Lower leg skin (tissue), 3 donors: ENCODE measurements at regions not wholly inside any gene's neighbourhood (a gene's known extent, or its start where the extent isn't known, plus 50 kb on each side); places are given as distances from the start of the nearest gene placed in this dataset.
"Not testable (repeated sequence)": the region's sequence is repeated elsewhere in the genome, so short reads cannot be mapped to it uniquely, and the experiment has no call there.

Experiments
- POLR2A ChIP-seq, 2 donors: fragments of 450-650 bp; IDR thresholded peaks; one replicate each; pipeline ENCODE4 v1.6.1; 2016 to 2017; ENCODE audit warnings: antibody characterized with exemption in 2 of 2, mild to moderate bottlenecking in 1 of 2, moderate library complexity in 1 of 2
- TF ChIP-seq, protein P1 (sequence below), 3 donors: fragments of 450-650 bp; IDR thresholded peaks; one replicate each; pipeline ENCODE4 v1.5.1; 2016; ENCODE audit warnings: antibody characterized with exemption in 3 of 3, mild to moderate bottlenecking in 3 of 3, moderate library complexity in 2 of 3

DNA sequence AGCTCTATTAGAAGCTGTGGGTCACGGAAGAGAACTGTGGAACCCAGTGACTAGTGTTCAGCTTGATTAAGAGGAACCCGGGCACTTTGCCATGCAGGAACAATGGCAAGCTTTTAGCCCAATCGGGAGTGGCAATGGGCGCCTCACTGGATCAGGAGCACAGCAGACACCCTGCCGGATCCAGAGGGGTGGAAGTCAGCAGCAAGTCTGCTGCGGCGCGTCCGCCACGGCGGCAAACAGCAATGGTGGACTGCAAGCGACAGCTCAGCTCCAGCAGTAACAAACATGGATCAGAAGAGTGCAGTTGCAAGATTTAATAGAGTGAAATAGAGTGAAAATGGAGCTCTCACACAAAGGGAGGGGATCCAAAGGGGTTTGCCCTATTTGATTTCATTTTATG, 220.8 kb upstream of the EPHA3 start:
- TF ChIP-seq, protein P1, sequence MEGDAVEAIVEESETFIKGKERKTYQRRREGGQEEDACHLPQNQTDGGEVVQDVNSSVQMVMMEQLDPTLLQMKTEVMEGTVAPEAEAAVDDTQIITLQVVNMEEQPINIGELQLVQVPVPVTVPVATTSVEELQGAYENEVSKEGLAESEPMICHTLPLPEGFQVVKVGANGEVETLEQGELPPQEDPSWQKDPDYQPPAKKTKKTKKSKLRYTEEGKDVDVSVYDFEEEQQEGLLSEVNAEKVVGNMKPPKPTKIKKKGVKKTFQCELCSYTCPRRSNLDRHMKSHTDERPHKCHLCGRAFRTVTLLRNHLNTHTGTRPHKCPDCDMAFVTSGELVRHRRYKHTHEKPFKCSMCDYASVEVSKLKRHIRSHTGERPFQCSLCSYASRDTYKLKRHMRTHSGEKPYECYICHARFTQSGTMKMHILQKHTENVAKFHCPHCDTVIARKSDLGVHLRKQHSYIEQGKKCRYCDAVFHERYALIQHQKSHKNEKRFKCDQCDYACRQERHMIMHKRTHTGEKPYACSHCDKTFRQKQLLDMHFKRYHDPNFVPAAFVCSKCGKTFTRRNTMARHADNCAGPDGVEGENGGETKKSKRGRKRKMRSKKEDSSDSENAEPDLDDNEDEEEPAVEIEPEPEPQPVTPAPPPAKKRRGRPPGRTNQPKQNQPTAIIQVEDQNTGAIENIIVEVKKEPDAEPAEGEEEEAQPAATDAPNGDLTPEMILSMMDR (IDR thresholded peaks at IDR 0.05), result not testable (repeated sequence)
- not testable (repeated sequence) for TF ChIP-seq POLR2A (IDR thresholded peaks at IDR 0.05)
